ENCODE measurements at regions not wholly inside any gene's neighbourhood (a gene's known extent, or its start where the extent isn't known, plus 50 kb on each side); places are given as distances from the start of the nearest gene placed in this dataset.
"Not testable (repeated sequence)": the region's sequence is repeated elsewhere in the genome, so short reads cannot be mapped to it uniquely, and the experiment has no call there.

DNA sequence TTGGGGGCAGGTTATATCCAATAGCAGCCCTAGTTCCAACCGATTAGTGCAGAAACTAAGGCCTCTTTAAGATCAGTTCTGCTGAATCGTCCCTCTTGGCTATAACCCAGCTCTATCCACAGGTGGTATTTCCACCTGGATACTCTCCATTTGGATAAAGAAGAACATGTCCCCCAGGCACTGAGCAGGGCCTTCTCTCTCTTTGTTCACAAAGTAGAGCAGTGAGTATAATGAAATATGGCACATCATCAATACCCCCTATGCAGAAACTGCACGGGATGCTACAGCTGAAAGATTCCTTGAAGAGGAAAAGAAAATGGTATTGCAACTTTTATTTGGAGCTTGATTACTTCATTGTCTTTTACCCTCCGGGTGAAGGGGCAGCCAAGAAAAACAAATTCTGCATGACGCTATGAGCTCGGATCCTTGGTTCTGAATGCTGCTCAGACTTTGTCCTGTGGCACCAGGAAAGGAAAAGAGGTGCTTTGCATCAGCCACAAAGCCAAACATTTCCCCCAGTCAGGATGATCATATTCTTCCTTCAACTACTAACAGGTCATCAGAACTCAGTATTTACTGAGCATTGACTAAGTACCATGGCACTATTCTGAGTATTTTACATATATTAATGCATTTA, 399.7 kb downstream of the NPIPA8 start:
- DNase-seq, result no peak

DNA sequence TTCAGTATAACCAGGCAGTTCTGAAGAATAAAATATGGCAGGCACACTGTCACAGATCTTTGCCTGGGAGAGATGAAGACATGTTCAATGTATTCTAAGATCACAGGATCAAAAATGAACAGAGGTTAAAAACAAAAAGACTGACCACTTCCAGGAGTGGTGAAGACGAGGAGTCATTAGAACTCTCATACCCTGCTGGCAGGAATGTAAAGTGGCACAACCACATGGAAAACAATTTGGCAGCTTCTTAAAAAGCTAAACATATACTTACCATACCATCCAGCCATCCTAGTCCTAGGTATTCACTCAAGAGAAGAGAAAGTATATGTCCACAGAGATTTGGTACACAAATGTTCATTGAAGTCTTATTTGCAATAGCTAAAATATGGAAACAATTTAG, 406.3 kb downstream of the NPIPA8 start:
- no peak for DNase-seq

- no peak for DNase-seq
Observed at GRCh38 chr16:17926866-17927399, 409.6 kb downstream of the NPIPA8 start.

DNA sequence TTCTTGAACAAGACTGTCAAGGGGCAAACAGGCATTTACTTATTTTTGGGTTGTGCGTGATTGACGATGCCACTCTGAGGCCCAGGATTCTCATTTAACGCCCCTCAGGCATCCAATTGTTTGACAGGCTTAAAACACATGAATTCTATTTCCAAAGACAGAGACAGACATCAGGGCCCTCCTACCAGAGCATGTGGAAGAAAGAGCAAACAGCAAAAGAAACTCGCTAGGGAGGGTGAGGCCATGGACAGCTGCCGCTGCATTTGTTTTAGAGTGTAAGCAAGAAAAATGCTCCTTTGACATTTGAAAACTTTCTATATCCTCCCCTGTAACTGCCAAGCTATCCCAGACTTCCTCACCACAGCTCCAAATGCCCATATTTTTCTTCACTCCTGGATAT, 410.1 kb downstream of the NPIPA8 start:
- no peak for DNase-seq

GRCh38 chr16:17925761-17926160, 410.8 kb downstream of the NPIPA8 start:
- no peak for DNase-seq

DNA sequence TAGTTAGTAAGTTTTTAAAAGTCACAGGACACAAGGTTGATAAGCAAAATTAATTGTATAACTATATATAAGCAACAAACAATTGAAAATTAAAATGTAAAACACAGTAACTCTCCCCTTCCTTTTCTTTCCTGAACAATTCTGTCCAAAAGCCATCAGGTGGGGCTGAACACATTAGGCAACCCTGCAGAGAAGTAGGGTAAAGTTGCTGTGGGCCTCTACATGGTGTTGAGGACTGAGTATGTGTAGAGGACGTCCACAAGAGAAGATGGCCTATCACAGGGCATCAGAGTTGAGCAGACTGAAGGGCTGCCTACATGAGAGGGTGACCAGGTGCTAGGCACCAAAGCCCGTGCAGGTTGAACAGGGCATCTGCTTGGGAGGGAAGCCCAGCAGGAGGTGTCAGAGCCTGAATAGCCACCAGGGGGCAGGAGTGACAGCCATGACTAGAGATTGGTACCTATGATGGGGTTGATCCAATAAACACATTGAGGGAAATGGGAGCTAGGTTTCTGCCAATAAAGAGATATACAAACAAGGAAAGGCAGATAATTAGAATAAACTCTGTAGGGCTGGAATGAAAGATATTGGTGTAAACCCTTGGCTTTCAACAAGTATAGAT, 415.1 kb downstream of the NPIPA8 start:
- DNase-seq, result peak in 1 of 2 experiments; percentile 15

- DNase-seq, result no peak
Observed at GRCh38 chr16:17917316-17918019, 419.1 kb downstream of the NPIPA8 start.

DNA sequence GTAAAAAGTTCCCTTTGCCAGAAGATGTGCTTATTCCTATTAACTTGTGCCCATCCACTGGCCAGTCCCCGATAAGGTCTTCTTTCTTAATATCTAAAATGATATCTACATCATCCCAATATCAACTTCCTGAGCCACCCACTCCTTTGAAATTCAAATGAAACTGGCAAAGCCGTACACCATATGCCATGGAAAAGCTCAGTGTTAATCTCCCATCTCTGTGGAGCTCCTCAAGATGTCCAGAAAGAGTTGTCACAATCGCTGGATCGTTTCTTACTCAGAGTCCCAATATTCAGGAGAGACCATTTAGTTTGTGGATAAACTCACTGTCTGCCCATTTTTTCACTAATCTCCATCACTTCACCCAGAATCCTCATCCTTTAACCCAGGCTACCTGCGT, 420.7 kb downstream of the NPIPA8 start:
- DNase-seq, result no peak

GRCh38 chr16:17914168-17914567, 422.4 kb downstream of the NPIPA8 start:
- no peak for DNase-seq

- not testable (repeated sequence) for DNase-seq
Observed at GRCh38 chr16:17911578-17911977, 425.0 kb downstream of the NPIPA8 start.

DNA sequence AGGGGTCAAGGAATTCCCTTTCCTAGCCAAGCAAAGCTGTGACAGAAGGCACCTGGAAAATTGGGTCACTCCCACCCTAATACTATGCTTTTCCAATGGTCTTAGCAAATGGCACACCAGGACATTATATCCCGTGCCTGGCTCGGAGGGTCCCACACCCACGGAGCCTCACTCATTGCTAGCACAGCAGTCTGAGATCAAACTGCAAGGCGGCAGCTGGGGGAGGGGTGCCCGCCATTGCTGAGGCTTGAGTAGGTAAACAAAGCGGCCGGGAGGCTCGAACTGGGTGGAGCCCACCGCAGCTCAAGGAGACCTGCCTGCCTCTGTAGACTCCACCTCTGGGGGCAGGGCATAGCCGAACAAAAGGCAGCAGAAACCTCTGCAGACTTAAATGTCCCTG, 429.9 kb downstream of the NPIPA8 start:
- not testable (repeated sequence) for DNase-seq

GRCh38 chr16:17901309-17901708, 430.5 kb upstream of the XYLT1 start:
- DNase-seq, result no peak

- DNase-seq, result no peak
Observed at GRCh38 chr16:17899141-17899540, 428.4 kb upstream of the XYLT1 start.

DNA sequence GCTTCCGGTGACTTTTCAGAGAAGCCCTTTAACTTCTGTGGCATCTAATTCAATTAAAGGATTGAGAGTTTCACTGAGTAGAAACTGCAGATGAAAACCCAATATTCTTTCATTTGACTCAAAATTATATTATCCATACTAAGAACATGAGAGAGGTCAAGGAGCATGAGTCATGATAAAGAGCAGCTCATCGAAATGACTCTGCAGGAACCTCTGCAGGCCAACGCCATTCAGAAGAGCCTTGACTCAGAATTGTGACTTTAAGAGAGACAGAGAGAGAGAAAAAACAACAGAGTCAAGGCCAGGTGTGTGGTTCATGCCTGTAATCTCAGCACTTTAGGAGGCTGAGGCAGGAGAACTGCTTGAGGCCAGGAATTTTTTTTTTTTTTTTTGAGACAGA, 417.2 kb upstream of the XYLT1 start:
- no peak for DNase-seq

GRCh38 chr16:17885659-17886207, 415.0 kb upstream of the XYLT1 start:
- no peak for DNase-seq

- DNase-seq, result no peak
Observed at GRCh38 chr16:17877821-17878360, 407.1 kb upstream of the XYLT1 start.

DNA sequence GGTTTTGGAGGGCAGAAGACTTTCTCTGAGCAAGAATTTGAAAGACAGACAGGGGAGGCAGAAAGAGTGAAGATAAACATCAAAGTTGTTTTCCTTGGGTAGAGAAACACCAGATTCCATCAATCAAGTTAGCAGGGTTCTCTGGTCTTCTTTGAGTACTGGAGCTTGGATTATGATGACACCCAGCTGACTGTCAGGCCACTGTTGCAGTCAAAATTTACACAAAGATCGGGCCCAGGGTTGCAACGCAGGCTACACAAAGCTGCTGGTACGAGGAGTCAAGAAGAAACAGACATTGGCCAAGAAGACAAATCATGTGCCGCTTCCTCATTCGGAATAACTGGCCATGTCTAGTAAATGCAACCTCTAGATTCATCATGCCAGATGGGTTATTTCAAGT, 396.2 kb upstream of the XYLT1 start:
- DNase-seq, result no peak

DNA sequence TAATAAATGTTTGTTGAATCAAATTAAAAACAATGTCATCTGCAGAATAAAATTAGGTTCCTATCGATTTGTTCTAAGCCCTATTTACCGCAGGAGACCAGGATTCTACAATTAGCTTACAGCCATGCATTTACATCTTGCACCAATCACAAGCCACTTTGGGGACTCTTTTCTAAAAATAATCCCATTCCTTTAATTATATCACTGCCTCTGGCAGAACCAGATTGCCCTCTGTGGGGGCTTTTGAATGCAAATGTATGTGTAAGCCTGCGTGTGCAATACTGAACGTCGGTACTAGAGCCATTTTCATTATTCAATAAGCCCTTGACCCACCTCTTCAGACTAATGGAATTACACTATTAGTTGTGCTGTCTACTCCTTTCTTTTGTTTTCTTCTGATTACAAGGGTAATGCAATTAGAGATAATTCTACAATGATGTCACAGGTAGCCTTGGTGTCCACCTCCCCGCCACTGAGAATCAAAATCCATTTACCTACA, 391.3 kb upstream of the XYLT1 start:
- no peak for DNase-seq

DNA sequence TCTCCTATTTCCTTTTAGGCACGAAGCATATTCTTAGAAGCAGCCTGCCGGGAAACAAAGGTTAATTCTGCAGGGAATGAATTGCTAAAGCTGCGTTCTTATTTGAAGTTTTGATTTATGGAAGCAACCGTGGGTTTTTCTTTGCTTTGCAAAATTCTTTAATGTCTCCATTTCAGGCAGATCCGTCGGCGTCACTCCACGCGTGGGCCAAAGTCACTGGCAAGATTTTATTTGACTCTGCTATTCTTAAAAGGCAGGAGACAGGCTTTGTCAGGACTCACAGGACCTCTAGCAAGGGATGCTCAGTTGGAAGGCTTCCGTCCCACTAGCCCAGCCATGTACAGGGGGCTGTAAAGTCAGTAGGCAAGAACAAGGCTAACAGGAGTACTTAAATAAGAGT, 387.3 kb upstream of the XYLT1 start:
- DNase-seq, result no peak

DNA sequence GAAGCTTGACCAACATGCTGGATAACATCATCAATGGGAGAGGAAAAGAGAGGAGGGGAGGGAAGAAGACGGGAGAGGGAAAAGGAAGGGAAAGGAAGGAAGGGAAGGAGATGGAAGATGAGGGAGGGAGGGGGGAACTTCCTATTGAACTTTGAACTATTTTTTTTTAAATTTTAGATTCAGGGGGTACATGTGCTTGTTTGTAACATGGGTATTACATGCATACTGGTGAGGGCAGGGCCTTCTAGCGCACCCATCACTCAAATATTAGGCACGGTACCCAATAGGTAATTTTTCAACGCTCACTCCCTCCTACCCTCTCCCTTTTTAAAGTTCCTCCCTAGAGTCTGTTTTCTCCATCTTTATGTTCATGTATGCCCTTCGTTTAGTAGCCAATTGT, 383.2 kb upstream of the XYLT1 start:
- DNase-seq, result no peak

GRCh38 chr16:17852977-17853702, 382.4 kb upstream of the XYLT1 start:
- no peak for DNase-seq

GRCh38 chr16:17850581-17851250, 380.0 kb upstream of the XYLT1 start:
- DNase-seq, result no peak
